ENCODE measurements at regions not wholly inside any gene's neighbourhood (a gene's known extent, or its start where the extent isn't known, plus 50 kb on each side); places are given as distances from the start of the nearest gene placed in this dataset.

- no peaks in the 10 kb centered on the region for H3K27me3 ChIP-seq (ENCODE audit: insufficient read depth, low read length)
- H3K9me3 ChIP-seq (ENCODE audit: low read depth, low read length): no peaks in the 10 kb centered on the region
- no peaks in the 10 kb centered on the region for H3K79me2 ChIP-seq (ENCODE audit: insufficient read depth, low read length)
- H2AFZ ChIP-seq (ENCODE audit: low read length): no peak overlapping the region
- no peak overlapping the region for H3K27ac ChIP-seq (ENCODE audit: low read depth, low read length)
- no peak for TF ChIP-seq CTCF (IDR thresholded peaks at IDR 0.05; ENCODE audit: extremely low read depth, low read depth, low read length)
- H4K20me1 ChIP-seq (ENCODE audit: insufficient read depth, low read length): no peaks in the 10 kb centered on the region
- H3K36me3 ChIP-seq (ENCODE audit: insufficient read depth, low read length): no peaks in the 10 kb centered on the region
- DNase-seq (ENCODE audit: insufficient read length, low spot score, missing footprints): no peak
- no peak overlapping the region for H3K4me2 ChIP-seq (ENCODE audit: insufficient read depth, low read length)
- no peak overlapping the region for H3K4me3 ChIP-seq (ENCODE audit: insufficient read depth, low read length)
- H3K4me1 ChIP-seq (ENCODE audit: insufficient read depth, low read length): no peaks in the 10 kb centered on the region
These were observed 555.1 kb upstream of the EPHA6 start for GRCh38 chr3:96259299-96259698.

GRCh38 chr3:96264701-96265100 is 549.7 kb upstream of the EPHA6 start:
- Histone ChIP-seq H3K9me3 (ENCODE audit: low read depth, low read length) (peaks cover 2% of the 10 kb centered on the region), H3K4me1 (ENCODE audit: insufficient read depth, low read length) (no peaks in the 10 kb centered on the region), H3K79me2 (ENCODE audit: insufficient read depth, low read length) (no peaks in the 10 kb centered on the region), H3K4me2 (ENCODE audit: insufficient read depth, low read length) (no peak overlapping the region), H3K27me3 (ENCODE audit: insufficient read depth, low read length) (no peaks in the 10 kb centered on the region), H3K36me3 (ENCODE audit: insufficient read depth, low read length) (no peaks in the 10 kb centered on the region), H3K4me3 (ENCODE audit: insufficient read depth, low read length) (no peak overlapping the region), H4K20me1 (ENCODE audit: insufficient read depth, low read length) (no peaks in the 10 kb centered on the region), H2AFZ (ENCODE audit: low read length) (no peak overlapping the region), H3K27ac (ENCODE audit: low read depth, low read length) (no peak overlapping the region)
- TF ChIP-seq CTCF (IDR thresholded peaks at IDR 0.05; ENCODE audit: extremely low read depth, low read depth, low read length): no peak
- no peak for DNase-seq (ENCODE audit: insufficient read length, low spot score, missing footprints)

- H3K27ac ChIP-seq (ENCODE audit: low read depth, low read length): no peak overlapping the region
- H3K4me3 ChIP-seq (ENCODE audit: insufficient read depth, low read length): no peak overlapping the region
- H3K27me3 ChIP-seq (ENCODE audit: insufficient read depth, low read length): no peaks in the 10 kb centered on the region
- no peaks in the 10 kb centered on the region for H3K4me1 ChIP-seq (ENCODE audit: insufficient read depth, low read length)
- no peak overlapping the region for H3K4me2 ChIP-seq (ENCODE audit: insufficient read depth, low read length)
- DNase-seq (ENCODE audit: insufficient read length, low spot score, missing footprints): no peak
- H4K20me1 ChIP-seq (ENCODE audit: insufficient read depth, low read length): no peaks in the 10 kb centered on the region
- H3K9me3 ChIP-seq (ENCODE audit: low read depth, low read length): peaks cover 2% of the 10 kb centered on the region
- H3K79me2 ChIP-seq (ENCODE audit: insufficient read depth, low read length): no peaks in the 10 kb centered on the region
- H2AFZ ChIP-seq (ENCODE audit: low read length): no peak overlapping the region
- no peaks in the 10 kb centered on the region for H3K36me3 ChIP-seq (ENCODE audit: insufficient read depth, low read length)
- TF ChIP-seq CTCF (IDR thresholded peaks at IDR 0.05; ENCODE audit: extremely low read depth, low read depth, low read length): no peak
These were observed 547.8 kb upstream of the EPHA6 start for GRCh38 chr3:96266395-96267190.

- Histone ChIP-seq H3K27ac (ENCODE audit: low read depth, low read length) (no peak overlapping the region), H3K9me3 (ENCODE audit: low read depth, low read length) (peaks cover 2% of the 10 kb centered on the region), H3K4me3 (ENCODE audit: insufficient read depth, low read length) (no peak overlapping the region), H3K79me2 (ENCODE audit: insufficient read depth, low read length) (no peaks in the 10 kb centered on the region), H3K4me2 (ENCODE audit: insufficient read depth, low read length) (no peak overlapping the region), H2AFZ (ENCODE audit: low read length) (no peak overlapping the region), H3K4me1 (ENCODE audit: insufficient read depth, low read length) (no peaks in the 10 kb centered on the region), H3K27me3 (ENCODE audit: insufficient read depth, low read length) (no peaks in the 10 kb centered on the region), H3K36me3 (ENCODE audit: insufficient read depth, low read length) (no peaks in the 10 kb centered on the region), H4K20me1 (ENCODE audit: insufficient read depth, low read length) (no peaks in the 10 kb centered on the region)
- DNase-seq (ENCODE audit: insufficient read length, low spot score, missing footprints): no peak
- TF ChIP-seq CTCF (IDR thresholded peaks at IDR 0.05; ENCODE audit: extremely low read depth, low read depth, low read length): no peak
These were observed 546.8 kb upstream of the EPHA6 start for GRCh38 chr3:96267577-96267976.

Data from osteoblast (primary cell).